Embryonic facial prominence (tissue), 1 donor: ENCODE measurements at regions not wholly inside any gene's neighbourhood (a gene's known extent, or its start where the extent isn't known, plus 50 kb on each side); places are given as distances from the start of the nearest gene placed in this dataset.

Experiments used
- DNase-seq: peaks from one replicate; pipeline ENCODE4 v3.0.0-alpha.2; 2016; ENCODE audit errors: extremely low spot score

DNA sequence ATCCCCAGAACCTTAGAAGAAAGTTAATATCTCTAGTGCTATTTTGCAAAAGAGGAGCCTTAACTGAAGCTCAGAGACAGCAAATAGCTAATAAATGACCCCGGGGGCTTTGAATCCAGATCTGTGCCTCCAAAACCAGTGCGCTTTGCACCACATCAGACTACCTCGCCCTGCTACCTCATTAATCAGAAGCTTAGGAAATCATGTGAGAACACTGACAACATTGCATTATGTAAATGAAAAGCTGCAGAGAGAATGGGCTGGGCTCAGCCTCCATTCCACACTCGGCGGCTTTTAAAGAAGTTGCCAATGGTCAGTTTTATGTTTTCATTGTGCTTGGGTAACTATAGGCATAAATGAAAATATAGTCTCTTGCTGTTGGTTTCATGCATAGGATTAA is 54.0 kb upstream of the STMND1 start:
- no peak for DNase-seq

DNA sequence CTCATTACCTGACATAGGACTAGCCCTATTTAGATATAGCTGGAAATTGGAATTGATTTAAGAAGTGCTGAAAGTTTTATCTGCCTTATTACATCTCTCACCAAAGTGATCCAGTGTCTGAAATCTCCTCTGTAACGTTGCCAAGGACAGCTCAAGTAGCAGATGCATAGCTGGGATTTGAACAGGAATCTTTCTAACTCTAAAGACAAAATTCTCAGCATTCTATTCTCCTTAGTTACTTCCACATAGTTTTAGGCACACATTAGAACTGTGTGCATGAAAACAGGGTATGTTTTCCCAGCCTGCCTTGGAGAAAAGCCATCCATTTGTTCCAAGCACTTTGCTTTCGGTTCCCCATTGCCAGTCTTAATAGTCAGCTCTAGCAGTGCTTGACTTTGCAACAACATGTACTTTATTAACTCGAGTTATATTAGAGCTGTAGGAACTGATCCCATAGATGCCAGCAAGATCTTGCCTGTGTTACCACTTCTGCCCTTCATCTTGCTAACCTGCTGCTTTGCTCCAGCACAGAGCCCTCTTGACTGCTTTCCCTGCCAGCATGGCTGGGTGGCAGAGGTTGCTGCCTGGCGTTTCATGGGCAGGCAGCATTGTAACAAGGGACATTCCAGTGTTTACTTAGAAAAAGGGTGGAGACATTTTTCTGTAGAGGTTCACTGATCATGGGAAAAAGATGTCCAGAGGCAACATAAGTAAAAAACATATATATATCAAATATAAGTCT is 56.1 kb upstream of the STMND1 start:
- no peak for DNase-seq

DNA sequence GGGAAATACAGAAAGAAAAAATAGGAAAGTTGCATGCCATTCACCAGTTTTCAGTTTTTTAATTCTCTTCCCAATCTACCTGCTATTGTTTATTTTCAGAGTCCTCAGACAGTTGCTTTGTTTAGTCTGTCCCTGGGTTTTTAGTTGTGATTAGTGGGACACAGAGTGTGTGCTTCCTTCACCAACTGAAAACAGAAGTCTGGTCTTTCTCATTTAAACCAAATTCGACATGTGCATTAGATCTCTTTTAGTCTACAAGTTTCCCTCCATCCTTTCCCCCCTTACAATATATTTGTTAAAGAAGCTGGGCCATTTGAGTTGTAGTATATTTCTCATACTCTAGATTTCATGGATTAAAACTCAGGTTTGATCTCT is 58.7 kb upstream of the STMND1 start:
- no peak for DNase-seq

DNA sequence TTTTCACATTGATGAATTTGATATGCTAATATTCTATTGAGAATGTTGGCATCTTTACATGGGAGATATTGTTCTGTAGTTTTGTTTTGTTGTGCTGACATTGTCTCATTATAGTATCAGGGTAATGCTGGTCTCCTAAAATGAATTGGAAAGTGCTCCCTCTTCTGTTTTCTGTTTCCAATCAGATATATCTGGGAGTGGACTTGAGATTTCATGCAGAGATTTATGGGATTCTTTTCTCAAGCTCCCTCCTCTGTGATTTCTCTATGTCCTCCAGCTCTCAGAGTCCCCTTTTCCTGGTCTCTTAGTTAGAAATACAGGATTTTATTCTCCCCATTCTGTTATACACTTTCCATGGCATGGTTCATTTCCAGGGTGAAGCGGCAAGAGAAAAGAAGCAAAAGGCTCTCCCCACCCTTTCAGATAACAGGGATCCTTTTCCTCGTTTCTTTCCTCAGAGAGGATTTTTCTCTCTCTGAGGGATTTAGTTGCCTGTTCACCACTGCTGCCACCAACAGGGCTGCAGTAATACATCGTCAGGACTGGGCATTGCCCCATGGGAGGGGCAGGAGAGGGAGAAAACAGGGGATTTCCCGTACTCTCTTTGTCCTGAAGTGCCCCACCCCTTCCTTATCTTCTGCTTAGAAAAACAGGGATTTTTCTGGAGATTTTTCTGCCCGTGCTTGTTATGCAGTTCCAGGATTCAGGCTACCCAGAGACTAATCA is 59.3 kb upstream of the STMND1 start:
- no peak for DNase-seq

DNA sequence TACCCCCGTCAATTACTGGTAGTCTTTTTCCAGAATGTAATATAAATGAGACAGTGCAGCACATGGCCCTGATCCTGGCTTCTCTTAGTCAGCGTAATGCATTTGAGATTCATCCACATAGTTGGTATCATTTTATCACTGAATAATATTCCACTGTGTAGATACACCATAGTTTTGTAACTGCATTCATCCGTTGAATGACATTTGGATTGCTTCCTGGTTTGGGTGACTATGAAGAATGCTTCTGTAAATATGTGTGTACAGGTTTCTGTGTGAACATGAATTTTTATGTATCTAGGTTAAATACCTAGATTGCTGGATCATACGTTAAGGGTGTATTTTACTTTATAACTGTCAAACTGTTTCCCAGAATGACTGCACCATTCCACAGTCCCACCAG is 62.6 kb upstream of the STMND1 start:
- DNase-seq, result no peak

DNA sequence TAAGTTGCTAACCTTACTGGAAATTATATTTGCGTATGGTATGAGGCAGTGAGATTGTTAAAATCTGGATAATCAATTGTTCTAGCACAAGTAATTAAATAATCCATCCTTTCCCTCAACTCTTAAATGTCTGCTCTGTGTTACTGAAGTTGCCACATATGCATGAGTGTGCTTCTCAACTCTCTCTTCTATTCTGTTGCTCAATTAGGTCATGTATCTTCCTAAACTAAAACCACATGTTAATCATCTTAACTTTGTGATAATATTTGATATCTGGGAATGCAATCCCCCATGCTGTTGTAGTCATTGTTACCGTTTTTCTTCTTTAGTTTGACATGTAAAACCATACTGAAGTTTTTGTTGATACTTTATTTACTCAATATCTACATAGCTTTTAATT is 63.5 kb upstream of the STMND1 start:
- DNase-seq, result no peak

DNA sequence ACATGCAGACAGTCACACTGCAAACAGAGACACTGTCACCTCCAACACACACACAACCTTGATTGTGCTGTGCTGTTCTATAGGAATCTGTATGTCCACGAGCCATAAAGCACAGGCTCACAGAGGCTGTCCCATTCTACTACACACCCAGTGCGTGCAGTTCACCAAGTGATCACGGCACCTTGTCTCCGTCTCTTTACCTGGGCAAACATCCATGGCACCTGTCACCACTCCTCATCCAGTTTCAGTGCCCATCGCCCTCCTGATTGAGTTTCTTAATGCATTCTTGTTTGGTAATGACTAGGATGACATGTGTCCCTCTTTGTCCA is 65.8 kb upstream of the STMND1 start:
- DNase-seq, result no peak

DNA sequence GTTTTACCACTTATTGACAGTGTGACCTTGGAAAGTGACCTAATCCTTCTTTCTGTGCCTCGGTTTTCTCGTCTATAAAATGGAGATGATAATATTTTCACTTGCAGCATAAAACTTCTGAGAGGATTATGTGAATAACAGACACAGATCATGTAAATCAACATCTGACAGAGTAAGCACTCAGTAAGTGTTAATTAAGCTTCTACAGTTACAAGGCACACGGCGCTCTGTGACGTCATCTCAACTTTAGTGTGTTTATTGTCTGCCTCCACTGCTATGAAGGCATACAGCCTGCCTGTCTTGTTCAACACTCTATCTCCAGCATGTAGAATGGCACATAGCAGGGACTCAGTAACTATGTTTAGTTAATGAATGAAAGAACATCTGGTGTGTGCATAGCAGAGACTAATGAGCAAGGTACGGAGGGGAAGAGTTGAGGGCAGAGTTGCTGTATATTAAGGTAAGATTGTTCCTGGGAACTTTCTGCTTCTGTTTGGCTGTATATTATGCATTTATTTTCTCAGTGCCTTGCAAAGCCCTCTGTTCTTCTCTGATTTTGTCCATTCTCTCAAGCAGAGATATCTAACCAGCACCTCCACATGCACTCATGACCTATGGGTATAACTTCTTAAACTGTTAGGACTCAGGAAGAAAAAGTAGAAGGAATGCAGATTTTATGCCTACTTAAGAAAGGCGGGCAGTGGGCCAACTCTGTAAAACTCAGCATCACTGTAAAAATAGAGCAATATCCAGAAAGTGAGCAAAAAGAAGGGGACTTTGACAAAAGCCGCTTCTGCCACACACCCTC is 66.4 kb upstream of the STMND1 start:
- no peak for DNase-seq

DNA sequence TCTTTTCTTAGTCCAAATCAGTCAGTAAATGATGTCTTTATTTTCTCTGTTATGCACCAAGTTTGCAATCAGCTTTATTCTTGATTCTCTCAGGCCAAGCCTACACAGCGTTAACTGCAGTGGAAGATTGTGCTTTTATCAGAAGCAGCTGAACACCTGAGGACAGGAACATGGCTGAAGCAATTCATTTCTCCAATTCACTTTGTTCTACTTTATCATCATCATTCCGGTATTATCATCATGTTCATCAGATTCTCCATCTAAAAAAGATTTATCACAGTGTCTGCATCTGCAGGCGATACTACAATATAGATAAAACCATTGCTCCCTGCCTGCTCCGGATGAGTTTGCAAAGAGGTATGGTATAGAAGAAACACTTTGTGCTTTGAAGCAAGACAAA is 68.1 kb upstream of the STMND1 start:
- DNase-seq, result no peak

DNA sequence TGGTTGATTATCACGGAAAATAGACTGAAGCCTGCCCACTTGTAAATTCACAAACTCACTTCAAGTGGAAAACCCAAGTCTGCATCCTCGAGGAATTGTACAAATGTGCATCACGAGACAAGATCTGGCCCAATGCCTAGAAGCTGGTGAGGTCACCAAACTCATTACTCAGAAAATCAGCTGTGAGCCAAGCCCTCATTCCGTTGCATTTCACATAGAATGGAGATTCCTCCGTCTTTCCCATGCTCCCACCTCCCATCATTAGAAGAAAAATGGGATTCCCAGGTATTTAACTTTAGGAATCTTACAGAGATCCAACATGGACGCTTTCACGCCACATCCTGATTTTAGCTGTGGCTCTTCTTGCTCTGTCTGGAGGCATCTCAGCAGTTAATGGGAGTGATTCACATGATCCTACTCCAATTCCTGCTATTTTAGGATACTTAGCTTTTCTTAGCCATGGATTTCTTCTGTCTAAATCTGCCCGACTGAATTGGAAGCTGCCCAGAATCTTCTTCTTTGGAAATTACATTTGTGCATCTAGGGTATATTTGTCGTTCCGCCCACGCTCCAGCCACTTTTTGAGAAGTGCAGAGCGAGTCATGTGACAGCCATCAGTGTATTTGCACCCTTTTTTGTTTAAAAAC is 68.7 kb upstream of the STMND1 start:
- DNase-seq, result peak; percentile 55

DNA sequence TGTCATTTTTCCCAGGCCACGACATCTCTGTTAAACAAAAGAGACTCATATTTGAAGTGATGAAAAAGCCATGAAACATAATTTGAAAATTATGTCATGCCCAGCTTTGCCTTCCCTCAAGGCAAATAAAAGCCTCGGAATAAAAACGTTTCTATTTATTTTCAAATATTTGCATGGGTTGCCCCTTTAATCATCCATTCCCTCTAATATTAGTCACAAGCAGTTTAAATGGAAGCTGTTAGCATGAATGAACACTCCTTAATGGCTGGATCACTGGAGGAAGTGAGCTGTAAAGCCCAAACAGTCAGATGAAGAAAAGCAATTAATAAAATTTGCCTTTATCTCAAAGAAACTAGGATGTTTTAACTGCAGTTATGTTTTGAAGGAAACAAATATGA is 69.3 kb upstream of the STMND1 start:
- no peak for DNase-seq

DNA sequence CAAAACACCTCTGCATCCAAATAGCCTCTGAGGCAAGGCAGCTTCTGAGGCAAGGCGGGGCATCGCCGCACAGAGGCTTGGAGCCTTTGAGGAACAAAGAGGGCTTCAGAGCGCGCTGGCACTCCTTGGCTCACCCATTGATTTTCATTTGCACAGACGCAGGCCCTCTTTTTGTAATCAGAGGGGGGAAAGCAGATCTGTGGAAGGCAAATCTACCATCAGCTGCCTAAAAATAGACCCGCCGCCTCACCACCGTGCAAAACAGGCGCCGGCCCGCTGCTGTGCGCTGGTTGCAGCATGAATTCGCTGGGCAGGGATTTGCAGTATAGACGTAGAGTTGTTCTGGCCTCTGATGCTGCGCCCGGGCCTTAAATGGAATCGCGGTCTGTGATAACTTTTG is 69.9 kb upstream of the STMND1 start:
- DNase-seq, result no peak

DNA sequence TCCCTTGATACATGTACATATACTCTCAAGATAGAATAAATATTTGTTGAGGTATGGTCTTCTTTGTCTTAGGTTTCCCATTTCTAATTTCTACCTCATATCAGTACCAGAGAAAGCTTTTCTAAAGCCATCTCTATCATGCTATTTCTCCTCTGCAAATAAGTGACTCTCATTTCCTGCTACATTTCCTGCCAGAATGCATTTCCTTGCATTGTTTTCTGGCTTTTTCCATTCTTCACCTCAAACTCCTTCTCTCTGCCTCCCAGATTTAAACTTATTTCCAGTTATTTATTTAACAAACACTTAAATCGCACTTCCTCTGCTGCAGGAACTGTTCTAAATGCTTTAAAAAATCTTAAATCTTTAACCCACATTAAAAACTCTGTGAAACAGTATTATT is 74.4 kb upstream of the STMND1 start:
- DNase-seq, result no peak

DNA sequence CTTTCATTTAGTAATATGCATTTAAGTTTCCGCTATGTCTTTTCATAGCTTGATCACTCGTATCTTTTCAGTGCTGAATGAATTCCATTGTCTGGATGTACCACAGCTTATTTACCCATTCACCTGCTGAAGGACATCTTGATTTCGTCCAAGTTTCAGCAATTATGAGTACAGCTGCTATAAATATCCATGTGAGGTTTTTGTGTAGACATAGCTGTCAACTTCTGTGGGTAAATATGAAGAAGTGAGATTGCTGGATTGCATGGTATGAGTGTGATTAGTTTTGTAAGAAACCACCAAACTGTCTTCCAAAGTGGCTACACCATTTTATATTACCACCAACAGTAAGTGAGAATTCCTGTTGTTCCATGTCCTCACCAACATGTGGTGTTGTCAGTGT is 79.2 kb upstream of the STMND1 start:
- no peak for DNase-seq

DNA sequence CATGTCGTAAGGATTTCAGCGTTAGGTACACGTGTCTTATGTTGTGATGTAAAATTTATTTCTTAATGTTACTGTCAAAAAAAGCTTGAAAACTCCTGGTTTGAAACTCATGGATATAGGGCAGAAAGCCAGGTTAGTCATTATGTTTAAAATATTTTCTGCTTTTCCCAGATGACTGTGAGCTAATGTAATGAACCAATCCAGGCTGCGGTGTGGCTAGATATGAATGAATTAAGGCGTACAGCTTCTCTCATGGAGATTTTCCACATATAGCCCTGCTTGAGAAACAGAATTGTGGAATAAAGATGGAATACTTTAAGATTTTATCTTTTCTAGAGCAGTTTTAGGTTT is 80.3 kb upstream of the STMND1 start:
- DNase-seq, result no peak

DNA sequence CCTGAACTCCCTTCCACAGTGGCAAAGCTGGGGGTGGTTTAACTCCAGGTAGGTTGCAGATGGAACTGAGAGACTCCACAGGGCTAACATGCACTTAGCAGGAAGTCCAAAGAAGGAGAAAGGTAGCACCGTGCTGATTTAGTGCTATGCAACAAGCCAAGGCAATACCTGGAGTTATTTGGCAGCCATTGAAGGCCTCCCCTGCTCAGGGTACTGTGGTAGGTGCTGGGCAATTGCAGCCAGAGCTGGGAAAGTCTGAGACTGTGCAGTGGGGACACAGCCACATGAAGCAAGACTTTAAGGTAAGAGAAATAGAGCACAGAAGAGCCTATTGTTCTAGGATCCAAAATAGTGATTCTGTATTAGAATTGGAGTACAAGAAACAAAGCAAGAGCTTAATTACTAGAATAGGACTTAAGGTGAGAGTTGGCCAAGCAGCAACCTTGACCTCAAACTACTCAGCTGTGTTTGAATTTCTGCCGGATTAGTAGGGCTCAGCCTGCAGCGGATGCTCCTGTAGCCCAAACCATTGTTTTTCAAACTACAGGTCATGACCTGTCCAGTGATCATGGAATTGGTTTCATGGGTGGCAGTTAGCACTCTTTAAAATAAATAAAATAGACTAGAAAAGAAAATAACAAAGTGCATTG is 80.8 kb upstream of the STMND1 start:
- DNase-seq, result no peak

DNA sequence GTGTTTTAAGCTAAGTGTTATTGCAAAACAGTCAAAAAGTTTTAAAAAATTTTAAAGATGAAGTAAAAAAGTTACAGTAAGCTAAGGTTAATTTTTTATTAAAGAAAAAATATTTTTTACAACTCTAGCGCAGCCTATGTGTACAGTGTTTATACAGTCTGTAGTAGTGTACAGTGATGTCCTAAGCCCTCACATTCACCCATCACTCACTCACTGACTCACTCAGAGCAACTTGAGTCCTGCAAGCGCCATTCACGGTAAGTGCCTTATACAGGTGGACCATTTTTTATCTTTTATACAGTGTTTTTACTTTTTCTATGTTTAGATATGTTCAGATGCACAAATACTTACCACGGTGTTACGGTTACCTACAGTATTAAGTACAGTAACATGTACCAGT is 83.4 kb upstream of the STMND1 start:
- no peak for DNase-seq

DNA sequence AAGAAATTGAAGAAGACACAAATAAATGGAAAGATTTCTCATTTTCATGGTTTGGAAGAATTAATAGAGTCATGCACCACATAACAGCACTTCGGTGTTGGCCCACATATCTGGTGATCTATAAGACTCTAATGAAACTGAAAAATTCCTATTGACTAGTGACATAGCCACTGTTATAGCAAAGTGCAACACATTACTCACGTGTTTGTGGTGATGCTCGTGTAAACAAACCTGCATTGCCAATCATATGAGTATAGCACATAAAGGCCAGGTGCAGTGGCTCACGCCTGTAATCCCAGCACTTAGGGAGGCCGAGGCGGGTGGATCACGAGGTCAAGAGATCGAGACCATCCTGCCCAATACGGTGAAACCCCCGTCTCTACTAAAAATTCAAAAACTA is 84.4 kb upstream of the STMND1 start:
- no peak for DNase-seq

DNA sequence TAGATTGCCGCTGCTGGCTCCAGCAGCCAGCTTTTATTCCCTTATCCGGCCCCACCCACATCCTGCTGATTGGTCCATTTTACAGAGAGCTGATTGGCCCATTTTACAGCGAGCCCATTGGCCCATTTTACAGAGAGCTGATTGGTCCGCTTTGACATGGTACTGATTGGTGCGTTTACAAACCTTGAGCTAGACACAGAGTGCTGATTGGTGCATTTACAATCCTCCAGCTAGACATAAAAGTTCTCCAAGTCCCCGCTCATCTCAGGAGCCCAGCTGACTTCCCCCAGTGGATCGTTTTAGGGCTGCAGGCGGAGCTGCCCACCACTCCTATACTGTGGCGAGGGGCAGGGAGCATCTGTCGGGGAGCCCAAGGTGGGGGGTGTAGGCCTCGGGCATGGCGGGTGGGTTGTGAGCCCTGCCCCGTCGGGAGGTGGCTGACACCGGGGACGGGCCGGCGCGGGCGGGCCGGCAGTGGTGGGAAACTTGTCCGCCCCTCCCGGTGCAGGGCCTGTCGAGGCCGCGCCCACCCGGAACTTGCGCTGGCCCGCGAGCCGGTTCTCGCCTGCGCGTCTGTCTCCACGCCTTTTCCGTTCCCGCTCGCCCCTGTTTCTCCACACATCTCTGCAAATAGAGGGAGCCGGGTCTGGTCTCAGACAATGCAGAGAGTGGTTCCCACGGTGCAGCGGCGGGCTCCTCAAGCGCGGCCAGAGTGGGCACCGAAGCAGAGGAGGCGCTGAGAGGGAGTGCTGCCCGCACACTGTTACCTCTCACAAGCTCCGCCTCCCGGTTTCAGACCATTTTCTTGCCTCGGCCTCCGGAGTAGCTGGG is 86.1 kb upstream of the STMND1 start:
- DNase-seq, result no peak

DNA sequence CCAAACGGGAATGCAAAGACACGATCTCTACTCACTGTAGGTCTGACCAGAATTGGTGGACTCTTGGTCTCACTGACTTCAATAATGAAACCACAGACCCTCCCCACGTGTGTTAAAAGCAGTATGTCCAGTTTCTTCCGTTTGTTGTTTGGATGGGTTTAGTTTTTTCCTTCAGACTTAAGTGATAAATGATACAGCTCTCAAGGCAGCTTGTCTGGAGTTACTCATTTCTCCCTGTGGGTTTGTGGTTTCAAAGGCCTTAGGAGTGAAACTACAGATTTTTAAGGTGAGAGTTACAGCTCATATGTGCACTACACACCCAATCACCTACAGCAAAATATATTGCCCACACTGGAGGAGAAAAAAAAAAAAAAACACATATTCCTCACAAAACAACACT is 86.7 kb upstream of the STMND1 start:
- DNase-seq, result no peak

DNA sequence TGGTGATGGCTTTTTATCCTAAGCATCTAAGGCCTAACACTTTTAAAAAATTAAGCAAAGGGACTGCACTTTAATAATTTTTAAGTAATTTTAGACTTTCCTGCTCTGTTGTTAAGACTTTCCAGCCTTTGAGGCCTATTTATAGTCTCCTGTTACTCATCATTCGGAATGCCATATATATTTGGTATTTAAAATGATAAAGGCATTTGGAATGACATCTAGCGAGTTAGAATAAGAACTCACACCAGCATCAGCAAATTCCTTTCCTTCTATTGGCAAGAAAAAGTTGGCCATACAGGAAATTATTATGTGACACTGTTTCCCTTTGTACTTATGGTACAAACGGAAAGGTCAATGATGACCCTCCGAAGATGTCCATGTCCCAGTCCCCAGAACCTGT is 88.1 kb upstream of the STMND1 start:
- DNase-seq, result no peak
